ENCODE measurements at regions not wholly inside any gene's neighbourhood (a gene's known extent, or its start where the extent isn't known, plus 50 kb on each side); places are given as distances from the start of the nearest gene placed in this dataset.
"Not testable (repeated sequence)": the region's sequence is repeated elsewhere in the genome, so short reads cannot be mapped to it uniquely, and the experiment has no call there.

- peak; percentile 40 to 82 for DNase-seq
- Histone ChIP-seq H3K27me3 (ENCODE audit: control insufficient read depth, insufficient read depth, low read length) (no peaks in the 10 kb centered on the region), H3K27ac (ENCODE audit: low read length) (no peak overlapping the region), H3K4me3 (ENCODE audit: low read length) (no peak overlapping the region), H3K36me3 (ENCODE audit: control insufficient read depth, insufficient read depth, low read length) (no peaks in the 10 kb centered on the region), H3K4me1 (ENCODE audit: control insufficient read depth, insufficient read depth, low read length) (no peaks in the 10 kb centered on the region), H3K9me3 (ENCODE audit: control insufficient read depth, insufficient read depth, low read length) (no peaks in the 10 kb centered on the region)
- peak; percentile 80 for TF ChIP-seq CTCF (IDR thresholded peaks at IDR 0.05)
- H3K4me3 Mint-ChIP-seq = no peak overlapping the region
- no peak overlapping the region for H3K27ac Mint-ChIP-seq
- H3K36me3 Mint-ChIP-seq = no peaks in the 10 kb centered on the region
- peaks cover 5 to 7% of the 10 kb centered on the region in 2 donors for H3K4me1 Mint-ChIP-seq
- peak; percentile 83 to 93 (median 83) for ATAC-seq
- H3K9me3 Mint-ChIP-seq = no peaks in the 10 kb centered on the region
- intact Hi-C loops (cut with micrococcal nuclease) = loop anchor here (1.0 kb wide), 1 partner anchor 89 kb away; no protein-coding TSS in a partner anchor
- 9% methylated on average over 13 of the region's 15 CpGs for WGBS (ENCODE audit: insufficient coverage)
- H3K27me3 Mint-ChIP-seq (ENCODE audit: low read depth in 2 of 2) = peaks cover 6 to 8% of the 10 kb centered on the region in 2 donors
These were observed 59.5 kb upstream of the NEIL3 start for GRCh38 chr4:177250056-177250696.

GRCh38 chr4:177251237-177251636 lies 58.4 kb upstream of the NEIL3 start:
- Histone ChIP-seq H3K27ac (ENCODE audit: low read length) (no peak overlapping the region), H3K27me3 (ENCODE audit: control insufficient read depth, insufficient read depth, low read length) (no peaks in the 10 kb centered on the region), H3K36me3 (ENCODE audit: control insufficient read depth, insufficient read depth, low read length) (no peaks in the 10 kb centered on the region), H3K4me3 (ENCODE audit: low read length) (no peak overlapping the region), H3K4me1 (ENCODE audit: control insufficient read depth, insufficient read depth, low read length) (no peaks in the 10 kb centered on the region), H3K9me3 (ENCODE audit: control insufficient read depth, insufficient read depth, low read length) (no peaks in the 10 kb centered on the region)
- intact Hi-C loops (cut with micrococcal nuclease) = no loop called here
- Mint-ChIP-seq H3K4me3 (no peak overlapping the region), H3K36me3 (no peaks in the 10 kb centered on the region), H3K27ac (no peak overlapping the region), H3K9me3 (no peaks in the 10 kb centered on the region), H3K27me3 (ENCODE audit: low read depth in 2 of 2) (peaks cover 6 to 8% of the 10 kb centered on the region in 2 donors), H3K4me1 (peaks cover 5 to 7% of the 10 kb centered on the region in 2 donors)
- TF ChIP-seq CTCF (IDR thresholded peaks at IDR 0.05) = no peak
- 65% methylated on average over 6 of the region's 7 CpGs for WGBS (ENCODE audit: insufficient coverage)
- DNase-seq (peak in 1 of 2 donors; percentile 11), ATAC-seq (no peak)

- no peak for TF ChIP-seq CTCF (IDR thresholded peaks at IDR 0.05)
- peaks cover 0 to 2% of the 10 kb centered on the region in 2 donors for H3K9me3 Mint-ChIP-seq
- intact Hi-C loops (cut with micrococcal nuclease) = no loop called here
- peaks cover 0 to under 1% of the 10 kb centered on the region in 2 donors for H3K4me1 Mint-ChIP-seq
- H3K27ac Mint-ChIP-seq = no peak overlapping the region
- no peaks in the 10 kb centered on the region for H3K27me3 ChIP-seq (ENCODE audit: control insufficient read depth, insufficient read depth, low read length)
- H3K27me3 Mint-ChIP-seq (ENCODE audit: low read depth in 2 of 2) = peaks cover 4 to 5% of the 10 kb centered on the region in 2 donors
- H3K4me3 ChIP-seq (ENCODE audit: low read length) = no peak overlapping the region
- H3K4me3 Mint-ChIP-seq = no peak overlapping the region
- H3K36me3 Mint-ChIP-seq = no peaks in the 10 kb centered on the region
- no peaks in the 10 kb centered on the region for H3K4me1 ChIP-seq (ENCODE audit: control insufficient read depth, insufficient read depth, low read length)
- no peaks in the 10 kb centered on the region for H3K9me3 ChIP-seq (ENCODE audit: control insufficient read depth, insufficient read depth, low read length)
- no peak overlapping the region for H3K27ac ChIP-seq (ENCODE audit: low read length)
- WGBS (ENCODE audit: insufficient coverage) = 85% methylated on average over 1 of the region's 2 CpGs
- DNase-seq (no peak), ATAC-seq (no peak)
- no peaks in the 10 kb centered on the region for H3K36me3 ChIP-seq (ENCODE audit: control insufficient read depth, insufficient read depth, low read length)
These were observed 54.3 kb upstream of the NEIL3 start for GRCh38 chr4:177255359-177255758.

- Histone ChIP-seq H3K36me3 (ENCODE audit: control insufficient read depth, insufficient read depth, low read length) (no peaks in the 10 kb centered on the region), H3K9me3 (ENCODE audit: control insufficient read depth, insufficient read depth, low read length) (no peaks in the 10 kb centered on the region), H3K4me1 (ENCODE audit: control insufficient read depth, insufficient read depth, low read length) (no peaks in the 10 kb centered on the region), H3K4me3 (ENCODE audit: low read length) (no peak overlapping the region), H3K27me3 (ENCODE audit: control insufficient read depth, insufficient read depth, low read length) (no peaks in the 10 kb centered on the region), H3K27ac (ENCODE audit: low read length) (no peak overlapping the region)
- no peak for TF ChIP-seq CTCF (IDR thresholded peaks at IDR 0.05)
- ATAC-seq (no peak), DNase-seq (no peak)
- WGBS (ENCODE audit: insufficient coverage) = 81% methylated on average over 6 of the region's 6 CpGs
- H3K9me3 Mint-ChIP-seq = peaks cover 0 to 2% of the 10 kb centered on the region in 2 donors
- H3K36me3 Mint-ChIP-seq = no peaks in the 10 kb centered on the region
- no peaks in the 10 kb centered on the region for H3K4me1 Mint-ChIP-seq
- H3K27ac Mint-ChIP-seq = no peak overlapping the region
- H3K4me3 Mint-ChIP-seq = no peak overlapping the region
- peaks cover 0 to 4% of the 10 kb centered on the region in 2 donors for H3K27me3 Mint-ChIP-seq (ENCODE audit: low read depth in 2 of 2)
- intact Hi-C loops (cut with micrococcal nuclease) = no loop called here
These were observed 52.7 kb upstream of the NEIL3 start for GRCh38 chr4:177256950-177257349.

GRCh38 chr4:177259466-177259865 lies 50.2 kb upstream of the NEIL3 start:
- H3K27ac Mint-ChIP-seq; H3K27ac ChIP-seq (ENCODE audit: low read length); H3K9me3 Mint-ChIP-seq; H3K4me3 ChIP-seq (ENCODE audit: low read length); H3K36me3 ChIP-seq (ENCODE audit: control insufficient read depth, insufficient read depth, low read length); intact Hi-C loops (cut with micrococcal nuclease); ATAC-seq; H3K36me3 Mint-ChIP-seq; H3K27me3 ChIP-seq (ENCODE audit: control insufficient read depth, insufficient read depth, low read length); DNase-seq; H3K27me3 Mint-ChIP-seq (ENCODE audit: low read depth in 2 of 2); H3K4me1 Mint-ChIP-seq; H3K9me3 ChIP-seq (ENCODE audit: control insufficient read depth, insufficient read depth, low read length); H3K4me1 ChIP-seq (ENCODE audit: control insufficient read depth, insufficient read depth, low read length); H3K4me3 Mint-ChIP-seq: not testable (repeated sequence)
- WGBS (ENCODE audit: insufficient coverage) = 42% methylated on average over 2 of the region's 2 CpGs

Measured in natural killer cell (primary cell).